ENCODE measurements at regions not wholly inside any gene's neighbourhood (a gene's known extent, or its start where the extent isn't known, plus 50 kb on each side); places are given as distances from the start of the nearest gene placed in this dataset.
"Not testable (repeated sequence)": the region's sequence is repeated elsewhere in the genome, so short reads cannot be mapped to it uniquely, and the experiment has no call there.

GRCh38 chr22:22716136-22716665 lies 71.8 kb downstream of the GGTLC2 start:
- no peak for DNase-seq (ENCODE audit: low spot score)

GRCh38 chr22:22717664-22718063 lies 73.2 kb downstream of the GGTLC2 start:
- DNase-seq (ENCODE audit: low spot score): no peak

- peak; percentile 66 for DNase-seq (ENCODE audit: low spot score)
These were observed 75.8 kb downstream of the GGTLC2 start for GRCh38 chr22:22720201-22720723.

- no peak for DNase-seq (ENCODE audit: low spot score)
These were observed 76.4 kb downstream of the GGTLC2 start for GRCh38 chr22:22720724-22721261.

GRCh38 chr22:22721681-22722354 lies 77.4 kb downstream of the GGTLC2 start:
- DNase-seq (ENCODE audit: low spot score): no peak

- DNase-seq (ENCODE audit: low spot score): no peak
These were observed 84.0 kb downstream of the GGTLC2 start for GRCh38 chr22:22728382-22728781.

GRCh38 chr22:22730655-22731373 lies 86.4 kb downstream of the GGTLC2 start:
- no peak for DNase-seq (ENCODE audit: low spot score)

- no peak for DNase-seq (ENCODE audit: low spot score)
These were observed 86.9 kb downstream of the GGTLC2 start for GRCh38 chr22:22731374-22731676.

GRCh38 chr22:22733006-22733405 lies 88.6 kb downstream of the GGTLC2 start:
- not testable (repeated sequence) for DNase-seq (ENCODE audit: low spot score)

GRCh38 chr22:22733881-22734373 lies 89.5 kb downstream of the GGTLC2 start:
- DNase-seq (ENCODE audit: low spot score): no peak

GRCh38 chr22:22734395-22735272 lies 90.2 kb downstream of the GGTLC2 start:
- DNase-seq (ENCODE audit: low spot score): not testable (repeated sequence)

- not testable (repeated sequence) for DNase-seq (ENCODE audit: low spot score)
These were observed 90.9 kb downstream of the GGTLC2 start for GRCh38 chr22:22735276-22735675.

GRCh38 chr22:22735695-22736611 lies 91.5 kb downstream of the GGTLC2 start:
- DNase-seq (ENCODE audit: low spot score): no peak

- no peak for DNase-seq (ENCODE audit: low spot score)
These were observed 93.2 kb downstream of the GGTLC2 start for GRCh38 chr22:22737590-22737989.

- no peak for DNase-seq (ENCODE audit: low spot score)
These were observed 94.7 kb downstream of the GGTLC2 start for GRCh38 chr22:22738959-22739585.

- DNase-seq (ENCODE audit: low spot score): no peak
These were observed 96.3 kb downstream of the GGTLC2 start for GRCh38 chr22:22740560-22741276.

GRCh38 chr22:22741843-22742242 lies 97.4 kb downstream of the GGTLC2 start:
- no peak for DNase-seq (ENCODE audit: low spot score)

- no peak for DNase-seq (ENCODE audit: low spot score)
These were observed 98.2 kb downstream of the GGTLC2 start for GRCh38 chr22:22742641-22743040.

- no peak for DNase-seq (ENCODE audit: low spot score)
These were observed 98.8 kb downstream of the GGTLC2 start for GRCh38 chr22:22743128-22743760.

All from D341Med (cell line).